Smooth muscle cell (in vitro differentiated cells): ENCODE measurements at regions not wholly inside any gene's neighbourhood (a gene's known extent, or its start where the extent isn't known, plus 50 kb on each side); places are given as distances from the start of the nearest gene placed in this dataset.

Experiments
- DNase-seq: peaks from one replicate; lab custom pipeline; 2025; ENCODE audit not compliant: unreplicated experiment; lab: John Stamatoyannopoulos, UW
- H2AFZ ChIP-seq: fragments of 200-600 bp; sonication (generic); 2 replicates; pipeline ENCODE4 v1.6.0; 2016; ENCODE audit warnings: antibody characterized with exemption, low read depth, mild to moderate bottlenecking
- H3F3A ChIP-seq: fragments of 200-600 bp; sonication (generic); 2 replicates; pipeline ENCODE4 v1.6.0; 2017; ENCODE audit warnings: antibody characterized with exemption, low read depth
- H3K27ac ChIP-seq: fragments of 200-600 bp; sonication (generic); 2 replicates; pipeline ENCODE4 v1.5.1; 2016; ENCODE audit warnings: low read depth, mild to moderate bottlenecking
- H3K27me3 ChIP-seq: fragments of 200-600 bp; sonication (generic); 2 replicates; pipeline ENCODE4 v1.6.1; 2016; ENCODE audit warnings: low read depth, mild to moderate bottlenecking
- H3K36me3 ChIP-seq: fragments of 200-600 bp; sonication (generic); 2 replicates; pipeline ENCODE4 v1.5.1; 2016; ENCODE audit warnings: low read depth
- H3K4me1 ChIP-seq: fragments of 200-600 bp; sonication (generic); 2 replicates; pipeline ENCODE4 v1.5.1; 2016; ENCODE audit warnings: low read depth
- H3K4me2 ChIP-seq: fragments of 200-600 bp; sonication (generic); 2 replicates; pipeline ENCODE4 v1.6.0; 2016; ENCODE audit warnings: mild to moderate bottlenecking
- H3K4me3 ChIP-seq: fragments of 200-600 bp; sonication (generic); 2 replicates; pipeline ENCODE4 v1.5.1; 2016; ENCODE audit warnings: mild to moderate bottlenecking
- H3K79me2 ChIP-seq: fragments of 200-600 bp; sonication (generic); 2 replicates; pipeline ENCODE4 v1.6.0; 2016; ENCODE audit warnings: low read depth, mild to moderate bottlenecking
- H3K9ac ChIP-seq: fragments of 200-600 bp; sonication (generic); 2 replicates; pipeline ENCODE4 v1.6.0; 2016; ENCODE audit warnings: low read depth
- H3K9me3 ChIP-seq: fragments of 200-600 bp; sonication (generic); replicated peaks from 2 replicates; pipeline ENCODE4 v1.5.1; 2016; ENCODE audit warnings: low read depth
- H4K20me1 ChIP-seq: fragments of 200-600 bp; sonication (generic); 2 replicates; pipeline ENCODE4 v1.6.0; 2016; ENCODE audit warnings: low read depth
- CTCF ChIP-seq: fragments of 200-600 bp; sonication (generic); IDR thresholded peaks from 2 replicates; pipeline ENCODE4 v1.5.1; 2017; ENCODE audit warnings: borderline replicate concordance, mild to moderate bottlenecking, antibody characterized with exemption; ENCODE audit not compliant: insufficient read depth, poor library complexity, severe bottlenecking
- WGBS: methylation state at CpG from one replicate; pipeline ENCODE4 v1.1.7; 2016; ENCODE audit warnings: low lambda C conversion rate; 5-methylcytosine and 5-hydroxymethylcytosine counted together

GRCh38 chr2:161036926-161037325 is 123.3 kb upstream of the TANK start:
- no peak for TF ChIP-seq CTCF
- H2AFZ ChIP-seq: peak overlapping the region; percentile 12
- H3K4me2 ChIP-seq: no peak overlapping the region
- H3K27me3 ChIP-seq: no peaks in the 10 kb centered on the region
- no peaks in the 10 kb centered on the region for H3K9me3 ChIP-seq
- no peaks in the 10 kb centered on the region for H3K79me2 ChIP-seq
- DNase-seq: no peak
- peaks cover 21% of the 10 kb centered on the region for H3F3A ChIP-seq
- H3K4me3 ChIP-seq: no peak overlapping the region
- H3K36me3 ChIP-seq: no peaks in the 10 kb centered on the region
- H4K20me1 ChIP-seq: no peaks in the 10 kb centered on the region
- 21% methylated on average over 1 of the region's 1 CpG for WGBS
- peaks cover 11% of the 10 kb centered on the region for H3K4me1 ChIP-seq
- H3K9ac ChIP-seq: no peak overlapping the region
- H3K27ac ChIP-seq: peak overlapping the region; percentile 45

GRCh38 chr2:161039071-161039470 is 121.2 kb upstream of the TANK start:
- TF ChIP-seq CTCF: no peak
- H3K36me3 ChIP-seq: no peaks in the 10 kb centered on the region
- H3K9me3 ChIP-seq: no peaks in the 10 kb centered on the region
- 74% methylated on average over 5 of the region's 5 CpGs for WGBS
- H3K4me1 ChIP-seq: peaks cover 6% of the 10 kb centered on the region
- no peak overlapping the region for H3K4me2 ChIP-seq
- H3K79me2 ChIP-seq: no peaks in the 10 kb centered on the region
- H3K27ac ChIP-seq: no peak overlapping the region
- H2AFZ ChIP-seq: no peak overlapping the region
- no peak for DNase-seq
- H3K9ac ChIP-seq: no peak overlapping the region
- no peaks in the 10 kb centered on the region for H3K27me3 ChIP-seq
- H3K4me3 ChIP-seq: no peak overlapping the region
- H3F3A ChIP-seq: peaks cover 9% of the 10 kb centered on the region
- H4K20me1 ChIP-seq: no peaks in the 10 kb centered on the region

- H3K4me2 ChIP-seq: peak overlapping the region; percentile 31
- peaks cover 3% of the 10 kb centered on the region for H3F3A ChIP-seq
- no peaks in the 10 kb centered on the region for H4K20me1 ChIP-seq
- no peaks in the 10 kb centered on the region for H3K36me3 ChIP-seq
- H3K4me1 ChIP-seq: peaks cover 6% of the 10 kb centered on the region
- H3K4me3 ChIP-seq: no peak overlapping the region
- no peak for TF ChIP-seq CTCF
- H3K9ac ChIP-seq: no peak overlapping the region
- H3K27me3 ChIP-seq: no peaks in the 10 kb centered on the region
- DNase-seq: no peak
- no peaks in the 10 kb centered on the region for H3K79me2 ChIP-seq
- peak overlapping the region; percentile 55 for H2AFZ ChIP-seq
- H3K9me3 ChIP-seq: no peaks in the 10 kb centered on the region
- no peak overlapping the region for H3K27ac ChIP-seq
- WGBS: 18% methylated on average over 2 of the region's 2 CpGs
These were observed 118.9 kb upstream of the TANK start for GRCh38 chr2:161041356-161041755.

- TF ChIP-seq CTCF: no peak
- Histone ChIP-seq H3K27ac (no peak overlapping the region), H3K9ac (no peak overlapping the region), H3K4me2 (no peak overlapping the region), H3K9me3 (no peaks in the 10 kb centered on the region), H3K27me3 (no peaks in the 10 kb centered on the region), H3K79me2 (no peaks in the 10 kb centered on the region), H3K4me3 (no peak overlapping the region), H4K20me1 (no peaks in the 10 kb centered on the region), H2AFZ (no peak overlapping the region), H3K4me1 (peaks cover 6% of the 10 kb centered on the region), H3F3A (no peaks in the 10 kb centered on the region), H3K36me3 (no peaks in the 10 kb centered on the region)
- 79% methylated on average over 2 of the region's 2 CpGs for WGBS
- DNase-seq: no peak
These were observed 117.1 kb upstream of the TANK start for GRCh38 chr2:161042990-161043625.
